ENCODE measurements at regions not wholly inside any gene's neighbourhood (a gene's known extent, or its start where the extent isn't known, plus 50 kb on each side); places are given as distances from the start of the nearest gene placed in this dataset. TPM values are rescaled to one million over a fixed set of nuclear protein-coding genes. Genes with fewer than 3 reads are reported as not detected.

DNA sequence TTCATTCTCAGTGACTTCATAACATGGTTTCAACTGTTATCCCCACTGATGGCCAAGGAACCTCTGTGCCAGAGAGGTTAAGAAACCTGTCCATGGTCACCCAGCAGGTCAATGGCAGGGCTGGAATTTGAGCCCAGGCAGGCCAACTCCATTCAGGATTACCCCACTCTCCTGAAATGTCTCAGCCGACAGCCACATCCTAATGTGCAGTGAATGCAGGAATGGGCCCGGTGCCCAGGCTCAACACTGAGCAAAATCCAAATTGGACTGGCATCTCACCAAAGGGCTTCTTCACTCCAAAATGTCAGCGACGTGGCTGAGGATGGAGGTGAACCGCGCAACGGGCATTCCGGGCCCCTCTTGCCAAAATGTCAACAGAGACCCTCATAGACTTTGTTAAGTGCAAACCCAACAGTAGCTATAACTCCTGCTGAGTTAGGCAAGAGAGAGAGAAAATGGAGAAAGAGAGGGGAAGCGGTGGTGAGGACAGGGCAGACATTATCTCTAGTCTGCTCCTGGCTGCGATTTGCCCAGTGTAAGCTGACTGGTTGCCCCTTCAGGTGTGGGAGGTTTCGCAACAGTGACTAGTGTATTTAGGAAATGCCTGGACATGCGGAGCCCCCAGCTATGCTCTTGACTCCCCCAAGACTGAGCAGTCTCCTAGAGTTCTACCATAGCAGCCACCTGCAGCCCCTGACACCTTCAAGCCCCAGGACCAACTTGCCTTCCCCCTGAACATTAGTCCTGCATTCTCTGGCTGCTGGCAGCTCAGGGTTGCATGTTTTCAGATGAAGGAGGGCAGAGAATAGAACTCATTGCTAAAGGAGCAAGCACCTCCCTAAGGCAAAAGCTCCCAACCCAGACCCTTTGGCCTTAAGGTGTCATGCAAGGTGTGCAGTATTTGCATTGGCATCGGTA is 167.7 kb downstream of the ANAPC1 start:
- Mint-ChIP-seq H3K4me1 (ENCODE audit: low read depth) (no peaks in the 10 kb centered on the region), H3K27ac (no peak overlapping the region), H3K9me3 (peaks cover 15% of the 10 kb centered on the region), H3K4me3 (no peak overlapping the region), H3K36me3 (ENCODE audit: low read depth) (peaks cover 15% of the 10 kb centered on the region), H3K27me3 (ENCODE audit: insufficient read depth) (peaks cover 19% of the 10 kb centered on the region)
- DNase-seq, result no peak
- TF ChIP-seq, protein P1, sequence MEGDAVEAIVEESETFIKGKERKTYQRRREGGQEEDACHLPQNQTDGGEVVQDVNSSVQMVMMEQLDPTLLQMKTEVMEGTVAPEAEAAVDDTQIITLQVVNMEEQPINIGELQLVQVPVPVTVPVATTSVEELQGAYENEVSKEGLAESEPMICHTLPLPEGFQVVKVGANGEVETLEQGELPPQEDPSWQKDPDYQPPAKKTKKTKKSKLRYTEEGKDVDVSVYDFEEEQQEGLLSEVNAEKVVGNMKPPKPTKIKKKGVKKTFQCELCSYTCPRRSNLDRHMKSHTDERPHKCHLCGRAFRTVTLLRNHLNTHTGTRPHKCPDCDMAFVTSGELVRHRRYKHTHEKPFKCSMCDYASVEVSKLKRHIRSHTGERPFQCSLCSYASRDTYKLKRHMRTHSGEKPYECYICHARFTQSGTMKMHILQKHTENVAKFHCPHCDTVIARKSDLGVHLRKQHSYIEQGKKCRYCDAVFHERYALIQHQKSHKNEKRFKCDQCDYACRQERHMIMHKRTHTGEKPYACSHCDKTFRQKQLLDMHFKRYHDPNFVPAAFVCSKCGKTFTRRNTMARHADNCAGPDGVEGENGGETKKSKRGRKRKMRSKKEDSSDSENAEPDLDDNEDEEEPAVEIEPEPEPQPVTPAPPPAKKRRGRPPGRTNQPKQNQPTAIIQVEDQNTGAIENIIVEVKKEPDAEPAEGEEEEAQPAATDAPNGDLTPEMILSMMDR (IDR thresholded peaks at IDR 0.05), result no peak

DNA sequence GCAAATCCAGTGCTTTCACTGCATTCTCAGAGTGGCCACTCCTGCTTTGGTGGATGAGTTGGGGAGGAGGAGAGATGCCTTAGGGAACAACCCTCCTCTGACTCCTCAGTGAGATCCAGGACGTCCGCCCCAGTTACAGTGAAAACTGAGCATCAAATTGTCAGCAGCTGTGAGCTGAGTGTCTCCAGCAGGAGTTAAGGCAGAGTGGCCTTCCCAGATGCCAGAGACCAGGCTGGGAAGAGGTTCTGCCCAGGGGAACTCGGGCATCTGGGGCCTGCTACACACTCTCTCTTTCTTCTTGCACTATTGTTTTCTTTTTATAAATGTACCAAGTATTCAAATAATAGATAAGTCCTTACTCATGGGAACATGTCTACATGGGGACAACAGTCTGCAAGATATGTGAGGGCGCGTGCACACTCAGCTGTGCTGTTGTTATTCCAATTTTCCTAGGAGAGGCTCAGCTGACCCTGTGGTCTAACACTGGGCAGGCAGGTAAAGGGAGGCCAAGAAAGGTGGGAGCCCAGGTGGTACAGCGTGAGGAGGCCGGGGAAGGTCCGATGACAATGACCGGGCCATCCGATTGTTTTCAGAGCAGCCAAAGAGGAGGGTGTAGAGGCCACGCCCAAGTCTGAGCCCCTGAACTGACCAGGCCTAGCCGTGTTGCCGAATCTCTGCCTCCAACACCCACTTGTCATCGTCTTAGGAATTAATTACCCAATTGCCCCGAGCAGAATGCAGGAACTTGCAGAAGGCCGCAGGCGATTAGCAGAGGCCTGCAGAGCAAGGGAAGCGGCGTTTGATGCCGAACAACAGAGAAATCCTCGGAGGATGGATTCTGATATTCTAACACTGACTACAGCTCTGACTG is 166.9 kb downstream of the ANAPC1 start:
- DNase-seq, result no peak
- TF ChIP-seq, protein P1 (IDR thresholded peaks at IDR 0.05), result no peak
- H3K27me3 Mint-ChIP-seq (ENCODE audit: insufficient read depth), result peaks cover 11% of the 10 kb centered on the region
- no peaks in the 10 kb centered on the region for H3K4me1 Mint-ChIP-seq (ENCODE audit: low read depth)
- H3K36me3 Mint-ChIP-seq (ENCODE audit: low read depth), result peaks cover 7% of the 10 kb centered on the region
- no peak overlapping the region for H3K27ac Mint-ChIP-seq
- peaks cover 7% of the 10 kb centered on the region for H3K9me3 Mint-ChIP-seq
- no peak overlapping the region for H3K4me3 Mint-ChIP-seq

Small RNAs in the stretch of these regions (microRNA-seq; reads per million reads assigned to microRNA genes)
- gene MIR4435-2, result not detected
